HG03066 (cell line): ENCODE measurements at regions not wholly inside any gene's neighbourhood (a gene's known extent, or its start where the extent isn't known, plus 50 kb on each side); places are given as distances from the start of the nearest gene placed in this dataset.
"Not testable (repeated sequence)": the region's sequence is repeated elsewhere in the genome, so short reads cannot be mapped to it uniquely, and the experiment has no call there.

Source experiments
- ATAC-seq: cut with Tn5 transposase; IDR thresholded peaks from one replicate; pipeline ENCODE4 v1.9.1; 2021; ENCODE audit warnings: low read depth; ENCODE audit not compliant: unreplicated experiment

- no peak for ATAC-seq
Observed at GRCh38 chr1:72483846-72484357, 201.6 kb upstream of the NEGR1 start.

GRCh38 chr1:72482736-72483413, 200.5 kb upstream of the NEGR1 start:
- ATAC-seq = no peak

- no peak for ATAC-seq
Observed at GRCh38 chr1:72481420-72481970, 199.2 kb upstream of the NEGR1 start.

- no peak for ATAC-seq
Observed at GRCh38 chr1:72466376-72466775, 184.0 kb upstream of the NEGR1 start.

GRCh38 chr1:72462186-72462905, 180.0 kb upstream of the NEGR1 start:
- no peak for ATAC-seq

- no peak for ATAC-seq
Observed at GRCh38 chr1:72442262-72442661, 159.9 kb upstream of the NEGR1 start.

- no peak for ATAC-seq
Observed at GRCh38 chr1:72439036-72439435, 156.7 kb upstream of the NEGR1 start.

- ATAC-seq = no peak
Observed at GRCh38 chr1:72438270-72438669, 155.9 kb upstream of the NEGR1 start.

GRCh38 chr1:72435025-72435424, 152.7 kb upstream of the NEGR1 start:
- ATAC-seq = no peak

- ATAC-seq = no peak
Observed at GRCh38 chr1:72434070-72434469, 151.7 kb upstream of the NEGR1 start.

GRCh38 chr1:72433591-72433990, 151.3 kb upstream of the NEGR1 start:
- no peak for ATAC-seq

GRCh38 chr1:72432645-72433267, 150.4 kb upstream of the NEGR1 start:
- no peak for ATAC-seq

- ATAC-seq = no peak
Observed at GRCh38 chr1:72431810-72432209, 149.5 kb upstream of the NEGR1 start.

- not testable (repeated sequence) for ATAC-seq
Observed at GRCh38 chr1:72428276-72428675, 145.9 kb upstream of the NEGR1 start.

GRCh38 chr1:72419229-72419628, 136.9 kb upstream of the NEGR1 start:
- ATAC-seq = no peak

- no peak for ATAC-seq
Observed at GRCh38 chr1:72412286-72412685, 129.9 kb upstream of the NEGR1 start.

- no peak for ATAC-seq
Observed at GRCh38 chr1:72399807-72400206, 117.5 kb upstream of the NEGR1 start.

GRCh38 chr1:72397786-72398185, 115.4 kb upstream of the NEGR1 start:
- ATAC-seq = no peak

- ATAC-seq = no peak
Observed at GRCh38 chr1:72394457-72394856, 112.1 kb upstream of the NEGR1 start.

GRCh38 chr1:72379072-72379471, 96.7 kb upstream of the NEGR1 start:
- no peak for ATAC-seq

- ATAC-seq = no peak
Observed at GRCh38 chr1:72375226-72375625, 92.9 kb upstream of the NEGR1 start.
